HepG2 (cell line): ENCODE measurements at regions not wholly inside any gene's neighbourhood (a gene's known extent, or its start where the extent isn't known, plus 50 kb on each side); places are given as distances from the start of the nearest gene placed in this dataset.

Experiments
- ATAC-seq: fragments of 200-7000 bp; cut with Tn5 transposase; 3 replicates; pipeline ENCODE4 v1.9.1; 2020; ENCODE audit warnings: mild to moderate bottlenecking, moderate library complexity
- BruUV-seq: library from RNA; stranded (reverse); fragments of 400-500 nt; replicated peaks from 2 replicates; lab custom pipeline; 2021; lab: Mats Ljungman, UMichigan
- CTCF ChIA-PET: fragments of 300-600 bp; formaldehyde crosslinking; extraction: SDS; loops from one replicate; lab custom pipeline; 2021; ENCODE audit warnings: low total read pairs, inconsistent platforms, low intra/inter-chr PET ratio; lab: Yijun Ruan, JAX
- POLR2A ChIA-PET: fragments of 350-600 bp; sonication (Branson Sonifier 250); formaldehyde crosslinking; loops from one replicate; lab custom pipeline; 2020; ENCODE audit warnings: antibody characterized with exemption, inconsistent platforms; lab: Yijun Ruan, JAX
- DNase-seq: peaks from one replicate; pipeline ENCODE4 v3.0.0-alpha.2; 2015; ENCODE audit warnings: low spot score
- FAIRE-seq: peaks from 3 replicates; lab custom pipeline; 2011; peaks lifted over from hg19 to GRCh38; lab: Jason Lieb, UNC
- H2AFZ ChIP-seq: one replicate; pipeline ENCODE4 v1.6.1; 2011; ENCODE audit warnings: low read length, inconsistent platforms
- H3K27ac ChIP-seq: fragments of 300-600 bp; 3 replicates; pipeline ENCODE4 v1.8.0; 2011; ENCODE audit warnings: mixed run types, mild to moderate bottlenecking, mixed read lengths, low read length, inconsistent platforms; ENCODE audit not compliant: insufficient read depth; ENCODE audit errors: extremely low read length
- H3K27me3 ChIP-seq, 2 experiments: fragments of 200-600 bp in 1 of 2; 2 replicates in 1 of 2; 3 replicates in 1 of 2; pipeline versions ENCODE4 v1.6.0 to v1.8.0; 2011; ENCODE audit warnings: low read length in 2 of 2, mild to moderate bottlenecking in 2 of 2, moderate library complexity in 2 of 2, inconsistent platforms in 1 of 2; ENCODE audit not compliant: insufficient read depth in 2 of 2, control insufficient read depth in 1 of 2
- H3K36me3 ChIP-seq, 2 experiments: fragments of 200-600 bp in 1 of 2; replicated peaks in 1 of 2; 2 replicates in 1 of 2; 3 replicates in 1 of 2; pipeline versions ENCODE4 v1.5.1 to v1.8.0; 2011; ENCODE audit warnings: low read length in 2 of 2, inconsistent platforms in 1 of 2; ENCODE audit not compliant: insufficient read depth in 2 of 2, control insufficient read depth in 1 of 2
- H3K4me1 ChIP-seq: 2 replicates; pipeline ENCODE4 v1.5.1; 2012; ENCODE audit warnings: low read length, inconsistent platforms; ENCODE audit not compliant: insufficient read depth
- H3K4me2 ChIP-seq: 2 replicates; pipeline ENCODE4 v1.6.0; 2011; ENCODE audit warnings: low read depth, low read length, inconsistent platforms
- H3K4me3 ChIP-seq, 3 experiments: fragments of 200-600 bp in 1 of 3; sonication (generic), shearing (Covaris generic) in 1 of 3; replicated peaks in 1 of 3; 2 replicates each; pipeline ENCODE4 v1.5.1; 2011 to 2016; ENCODE audit warnings: low read length in 3 of 3, inconsistent platforms in 2 of 3, low read depth in 2 of 3, mild to moderate bottlenecking in 2 of 3, control low read depth in 1 of 3, mixed read lengths in 1 of 3; ENCODE audit not compliant: insufficient read depth in 1 of 3
- H3K79me2 ChIP-seq: one replicate; pipeline ENCODE4 v1.6.1; 2011; ENCODE audit warnings: low read length, inconsistent platforms; ENCODE audit not compliant: insufficient read depth
- H3K9ac ChIP-seq: 2 replicates; pipeline ENCODE4 v1.6.0; 2011; ENCODE audit warnings: mild to moderate bottlenecking, low read depth, low read length, inconsistent platforms; ENCODE audit not compliant: insufficient read depth
- H3K9me3 ChIP-seq: 2 replicates; pipeline ENCODE4 v1.5.1; 2012; ENCODE audit warnings: mild to moderate bottlenecking, low read length
- H4K20me1 ChIP-seq: 2 replicates; pipeline ENCODE4 v1.6.0; 2011; ENCODE audit warnings: inconsistent platforms, mild to moderate bottlenecking, low read length, moderate library complexity; ENCODE audit not compliant: insufficient read depth
- DR1 ChIP-seq: sonication (generic); formaldehyde crosslinking; IDR thresholded peaks from 2 replicates; pipeline ENCODE4 v1.8.0; 2021; ENCODE audit warnings: mild to moderate bottlenecking, missing genetic modification reagents, inconsistent platforms
- GZF1 ChIP-seq: sonication (generic); formaldehyde crosslinking; IDR thresholded peaks from 2 replicates; pipeline ENCODE4 v1.5.1; 2020; ENCODE audit warnings: mild to moderate bottlenecking, missing genetic modification reagents
- ISX ChIP-seq: sonication (generic); formaldehyde crosslinking; conservative IDR thresholded peaks from 2 replicates; pipeline ENCODE4 v1.5.0; 2020; ENCODE audit warnings: missing genetic modification reagents
- SALL1 ChIP-seq: sonication (generic); formaldehyde crosslinking; IDR thresholded peaks from 2 replicates; pipeline ENCODE4 v1.8.0; 2022; ENCODE audit warnings: mild to moderate bottlenecking, missing genetic modification reagents
- TARDBP ChIP-seq: sonication (generic); formaldehyde crosslinking; IDR thresholded peaks from 2 replicates; pipeline ENCODE4 v1.8.0; 2022; ENCODE audit warnings: mild to moderate bottlenecking, missing genetic modification reagents
- XRCC5 ChIP-seq: fragments of 200-400 bp; formaldehyde crosslinking; optimal IDR thresholded peaks from 2 replicates; pipeline ENCODE3; 2017; ENCODE audit warnings: mild to moderate bottlenecking, low read length
- ZBTB20 ChIP-seq: sonication (generic); formaldehyde crosslinking; IDR thresholded peaks from 2 replicates; pipeline ENCODE4 v1.8.1; 2023; ENCODE audit warnings: missing genetic modification reagents, low read depth, mild to moderate bottlenecking, borderline replicate concordance
- ZNF235 ChIP-seq: sonication (generic); formaldehyde crosslinking; IDR thresholded peaks from 2 replicates; pipeline ENCODE4 v1.8.1; 2023; ENCODE audit warnings: mild to moderate bottlenecking, missing genetic modification reagents, borderline replicate concordance
- ZNF441 ChIP-seq: sonication (generic); formaldehyde crosslinking; IDR thresholded peaks from 2 replicates; pipeline ENCODE4 v1.7.0; 2021; ENCODE audit warnings: missing genetic modification reagents, borderline replicate concordance
- ZNF703 ChIP-seq: sonication (generic); formaldehyde crosslinking; IDR thresholded peaks from 2 replicates; pipeline ENCODE4 v1.5.1; 2020; ENCODE audit warnings: missing genetic modification reagents, mild to moderate bottlenecking, moderate library complexity, borderline replicate concordance
- WGBS: methylation state at CpG from one replicate; pipeline ENCODE4 v1.1.6; 2017; ENCODE audit warnings: low lambda C conversion rate; 5-methylcytosine and 5-hydroxymethylcytosine counted together
- in situ Hi-C: cut with HindIII; loops from 2 replicates; pipeline ENCODE4 v1.10.0; 2017; ENCODE audit warnings: low pct_unique_long_range_greater_than_20kb; ENCODE audit not compliant: extremely low pct_ligation_motif_present
- intact Hi-C: fragments of 100-400 bp; cut with micrococcal nuclease; formaldehyde crosslinking; loops from one replicate; pipeline ENCODE4 v1.10.0; 2022; ENCODE audit not compliant: unreplicated experiment
- TF ChIP-seq, protein P1 (sequence below): sonication (generic); formaldehyde crosslinking; IDR thresholded peaks from 2 replicates; pipeline ENCODE4 v1.9.0; 2022; ENCODE audit warnings: missing genetic modification reagents, mild to moderate bottlenecking, borderline replicate concordance
- TF ChIP-seq, protein P2 (sequence below): sonication (generic); formaldehyde crosslinking; IDR thresholded peaks from 2 replicates; pipeline ENCODE4 v1.4.0; 2020; ENCODE audit warnings: missing genetic modification reagents
- TF ChIP-seq, protein P3 (sequence below): sonication (generic); formaldehyde crosslinking; IDR thresholded peaks from 2 replicates; pipeline ENCODE4 v1.8.0; 2023; ENCODE audit warnings: mild to moderate bottlenecking, missing genetic modification reagents
- TF ChIP-seq, protein P4 (sequence below): IDR thresholded peaks from 2 replicates; pipeline ENCODE4 v1.6.1; 2018; ENCODE audit warnings: missing genetic modification reagents
- TF ChIP-seq, protein P5 (sequence below): sonication (generic); formaldehyde crosslinking; IDR thresholded peaks from 2 replicates; pipeline ENCODE4 v1.8.0; 2022; ENCODE audit warnings: mild to moderate bottlenecking, missing genetic modification reagents, borderline replicate concordance

DNA sequence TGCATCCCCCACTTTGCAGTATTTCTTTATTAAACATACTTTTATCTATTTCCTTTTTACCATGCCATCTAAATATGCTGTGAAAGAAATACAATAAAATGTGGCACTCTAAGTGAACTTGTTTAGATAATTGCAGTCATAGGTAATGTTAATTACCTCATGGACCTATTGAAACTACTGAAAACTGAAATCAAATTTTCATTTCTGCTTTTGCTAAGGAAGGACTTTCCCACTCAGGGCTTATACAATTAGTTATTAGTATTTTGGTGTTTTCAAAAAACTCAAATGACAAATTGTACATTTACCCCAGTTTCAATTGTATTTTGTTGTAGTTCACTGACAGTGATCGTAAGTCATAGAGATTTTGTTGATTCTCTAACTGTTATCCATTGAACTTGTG lies 88.4 kb downstream of the ID4 start (continued):
- TF ChIP-seq XRCC5 (no peak), DR1 (CRISPR knock-in tag) (no peak), ZNF441 (CRISPR knock-in tag) (no peak), TARDBP (CRISPR knock-in tag) (no peak)
- TF ChIP-seq, protein P1, sequence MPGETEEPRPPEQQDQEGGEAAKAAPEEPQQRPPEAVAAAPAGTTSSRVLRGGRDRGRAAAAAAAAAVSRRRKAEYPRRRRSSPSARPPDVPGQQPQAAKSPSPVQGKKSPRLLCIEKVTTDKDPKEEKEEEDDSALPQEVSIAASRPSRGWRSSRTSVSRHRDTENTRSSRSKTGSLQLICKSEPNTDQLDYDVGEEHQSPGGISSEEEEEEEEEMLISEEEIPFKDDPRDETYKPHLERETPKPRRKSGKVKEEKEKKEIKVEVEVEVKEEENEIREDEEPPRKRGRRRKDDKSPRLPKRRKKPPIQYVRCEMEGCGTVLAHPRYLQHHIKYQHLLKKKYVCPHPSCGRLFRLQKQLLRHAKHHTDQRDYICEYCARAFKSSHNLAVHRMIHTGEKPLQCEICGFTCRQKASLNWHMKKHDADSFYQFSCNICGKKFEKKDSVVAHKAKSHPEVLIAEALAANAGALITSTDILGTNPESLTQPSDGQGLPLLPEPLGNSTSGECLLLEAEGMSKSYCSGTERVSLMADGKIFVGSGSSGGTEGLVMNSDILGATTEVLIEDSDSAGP (CRISPR knock-in tag), result no peak

DNA sequence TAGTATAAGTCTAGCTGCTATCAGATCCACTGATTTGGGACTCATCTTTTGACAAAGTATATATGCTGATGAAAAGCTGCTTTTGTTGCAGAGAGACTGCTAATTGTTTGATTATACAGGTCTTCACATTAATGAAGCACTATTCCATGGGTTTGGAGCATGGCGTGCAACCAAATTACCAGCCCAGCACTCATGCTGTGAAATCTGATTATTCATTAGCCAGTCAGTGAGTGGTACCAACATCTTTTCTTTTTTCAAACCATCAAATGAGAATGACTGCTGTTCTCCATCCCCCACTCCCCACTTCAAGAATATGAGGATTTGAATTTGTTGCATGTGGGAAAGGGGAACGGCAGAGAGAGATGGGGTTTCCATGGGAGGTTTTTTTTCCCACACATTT lies 91.3 kb downstream of the ID4 start:
- BruUV-seq, result no TSS peak
- Histone ChIP-seq H4K20me1 (no peaks in the 10 kb centered on the region), H3K4me3 (no peak overlapping the region), H3K4me1 (no peaks in the 10 kb centered on the region), H3K27me3 (0 out of 5 replicates have a peak, but pooled peaks cover 0 to under 1% of the 10 kb centered on the region in 2 experiments), H3K79me2 (no peaks in the 10 kb centered on the region), H3K9ac (no peak overlapping the region), H3K36me3 (no peaks in the 10 kb centered on the region), H3K4me2 (no peak overlapping the region), H3K27ac (no peak overlapping the region), H3K9me3 (no peaks in the 10 kb centered on the region), H2AFZ (no peak overlapping the region)
- intact Hi-C loops, result no loop called here
- ChIA-PET POLR2A (no interaction called here), CTCF (no interaction called here)
- in situ Hi-C loops, result no loop called here
- TF ChIP-seq ISX (CRISPR knock-in tag) (no peak), ZBTB20 (CRISPR knock-in tag) (no peak), ZNF703 (CRISPR knock-in tag) (no peak), GZF1 (CRISPR knock-in tag) (no peak), SALL1 (CRISPR knock-in tag) (no peak), ZNF235 (CRISPR knock-in tag) (no peak)
- TF ChIP-seq, protein P2, sequence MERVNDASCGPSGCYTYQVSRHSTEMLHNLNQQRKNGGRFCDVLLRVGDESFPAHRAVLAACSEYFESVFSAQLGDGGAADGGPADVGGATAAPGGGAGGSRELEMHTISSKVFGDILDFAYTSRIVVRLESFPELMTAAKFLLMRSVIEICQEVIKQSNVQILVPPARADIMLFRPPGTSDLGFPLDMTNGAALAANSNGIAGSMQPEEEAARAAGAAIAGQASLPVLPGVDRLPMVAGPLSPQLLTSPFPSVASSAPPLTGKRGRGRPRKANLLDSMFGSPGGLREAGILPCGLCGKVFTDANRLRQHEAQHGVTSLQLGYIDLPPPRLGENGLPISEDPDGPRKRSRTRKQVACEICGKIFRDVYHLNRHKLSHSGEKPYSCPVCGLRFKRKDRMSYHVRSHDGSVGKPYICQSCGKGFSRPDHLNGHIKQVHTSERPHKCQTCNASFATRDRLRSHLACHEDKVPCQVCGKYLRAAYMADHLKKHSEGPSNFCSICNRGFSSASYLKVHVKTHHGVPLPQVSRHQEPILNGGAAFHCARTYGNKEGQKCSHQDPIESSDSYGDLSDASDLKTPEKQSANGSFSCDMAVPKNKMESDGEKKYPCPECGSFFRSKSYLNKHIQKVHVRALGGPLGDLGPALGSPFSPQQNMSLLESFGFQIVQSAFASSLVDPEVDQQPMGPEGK (CRISPR knock-in tag), result no peak
- TF ChIP-seq, protein P3, sequence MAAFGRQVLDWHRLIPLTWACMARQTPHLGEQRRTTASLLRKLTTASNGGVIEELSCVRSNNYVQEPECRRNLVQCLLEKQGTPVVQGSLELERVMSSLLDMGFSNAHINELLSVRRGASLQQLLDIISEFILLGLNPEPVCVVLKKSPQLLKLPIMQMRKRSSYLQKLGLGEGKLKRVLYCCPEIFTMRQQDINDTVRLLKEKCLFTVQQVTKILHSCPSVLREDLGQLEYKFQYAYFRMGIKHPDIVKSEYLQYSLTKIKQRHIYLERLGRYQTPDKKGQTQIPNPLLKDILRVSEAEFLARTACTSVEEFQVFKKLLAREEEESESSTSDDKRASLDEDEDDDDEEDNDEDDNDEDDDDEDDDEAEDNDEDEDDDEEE (CRISPR knock-in tag), result no peak
- TF ChIP-seq, protein P4, sequence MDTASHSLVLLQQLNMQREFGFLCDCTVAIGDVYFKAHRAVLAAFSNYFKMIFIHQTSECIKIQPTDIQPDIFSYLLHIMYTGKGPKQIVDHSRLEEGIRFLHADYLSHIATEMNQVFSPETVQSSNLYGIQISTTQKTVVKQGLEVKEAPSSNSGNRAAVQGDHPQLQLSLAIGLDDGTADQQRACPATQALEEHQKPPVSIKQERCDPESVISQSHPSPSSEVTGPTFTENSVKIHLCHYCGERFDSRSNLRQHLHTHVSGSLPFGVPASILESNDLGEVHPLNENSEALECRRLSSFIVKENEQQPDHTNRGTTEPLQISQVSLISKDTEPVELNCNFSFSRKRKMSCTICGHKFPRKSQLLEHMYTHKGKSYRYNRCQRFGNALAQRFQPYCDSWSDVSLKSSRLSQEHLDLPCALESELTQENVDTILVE (CRISPR knock-in tag), result no peak
- TF ChIP-seq, protein P5, sequence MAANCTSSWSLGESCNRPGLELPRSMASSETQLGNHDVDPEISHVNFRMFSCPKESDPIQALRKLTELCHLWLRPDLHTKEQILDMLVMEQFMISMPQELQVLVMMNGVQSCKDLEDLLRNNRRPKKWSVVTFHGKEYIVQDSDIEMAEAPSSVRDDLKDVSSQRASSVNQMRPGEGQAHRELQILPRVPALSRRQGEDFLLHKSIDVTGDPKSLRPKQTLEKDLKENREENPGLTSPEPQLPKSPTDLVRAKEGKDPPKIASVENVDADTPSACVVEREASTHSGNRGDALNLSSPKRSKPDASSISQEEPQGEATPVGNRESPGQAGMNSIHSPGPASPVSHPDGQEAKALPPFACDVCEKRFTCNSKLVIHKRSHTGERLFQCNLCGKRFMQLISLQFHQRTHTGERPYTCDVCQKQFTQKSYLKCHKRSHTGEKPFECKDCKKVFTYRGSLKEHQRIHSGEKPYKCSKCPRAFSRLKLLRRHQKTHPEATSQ (CRISPR knock-in tag), result no peak
- no peak for DNase-seq
- 20% methylated on average over 2 of the region's 2 CpGs for whole genome bisulfite sequencing
- FAIRE-seq, result no peak
- no peak for ATAC-seq
